Muscle layer of duodenum (tissue), 2 donors: ENCODE measurements at regions not wholly inside any gene's neighbourhood (a gene's known extent, or its start where the extent isn't known, plus 50 kb on each side); places are given as distances from the start of the nearest gene placed in this dataset.
"Not testable (repeated sequence)": the region's sequence is repeated elsewhere in the genome, so short reads cannot be mapped to it uniquely, and the experiment has no call there.

Experiments
- H3K27ac ChIP-seq: one replicate; pipeline ENCODE4 v1.7.0; 2013; ENCODE audit warnings: mild to moderate bottlenecking, low read length
- H3K27me3 ChIP-seq: one replicate; pipeline ENCODE4 v1.7.0; 2013; ENCODE audit warnings: low read depth, mild to moderate bottlenecking, control low read depth, low read length
- H3K36me3 ChIP-seq, 2 donors: one replicate each; pipeline ENCODE4 v1.7.0; 2013; ENCODE audit warnings: low read length in 2 of 2, control low read depth in 1 of 2, mild to moderate bottlenecking in 1 of 2; ENCODE audit not compliant: insufficient read depth in 2 of 2, control insufficient read depth in 1 of 2
- H3K4me1 ChIP-seq, 2 donors: one replicate each; pipeline ENCODE4 v1.7.0; 2013; ENCODE audit warnings: low read length in 2 of 2, mild to moderate bottlenecking in 2 of 2, control low read depth in 1 of 2, moderate library complexity in 1 of 2; ENCODE audit not compliant: insufficient read depth in 2 of 2, control insufficient read depth in 1 of 2
- H3K4me3 ChIP-seq, 2 donors: one replicate each; pipeline ENCODE4 v1.7.0; 2013; ENCODE audit warnings: low read length in 2 of 2, low read depth in 1 of 2, mild to moderate bottlenecking in 1 of 2
- H3K9me3 ChIP-seq, 2 donors: one replicate each; pipeline ENCODE4 v1.7.0; 2013; ENCODE audit warnings: low read length in 2 of 2, control low read depth in 1 of 2, mild to moderate bottlenecking in 1 of 2; ENCODE audit not compliant: control insufficient read depth in 1 of 2
- donor health status: healthy.

DNA sequence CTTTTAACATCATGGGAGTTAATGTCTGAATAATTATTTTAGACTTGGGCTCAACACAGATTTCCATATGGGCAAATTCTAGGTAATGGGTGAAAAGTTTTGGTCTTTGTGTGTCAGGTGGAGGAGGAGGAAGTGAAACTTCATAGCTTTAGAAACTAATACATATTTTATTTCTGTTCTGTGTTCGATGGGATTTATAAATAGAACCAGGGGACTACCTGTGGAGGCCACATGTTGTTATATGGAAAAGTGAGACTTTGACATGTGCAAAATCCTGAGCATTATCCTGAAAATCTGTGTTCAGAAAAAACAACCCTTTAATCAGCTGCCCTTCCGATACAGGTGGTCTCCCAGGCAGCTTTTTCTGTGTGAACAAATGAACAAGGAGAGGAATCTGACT, 209.5 kb downstream of the SOX2 start:
- H3K27me3 ChIP-seq, result no peaks in the 10 kb centered on the region

DNA sequence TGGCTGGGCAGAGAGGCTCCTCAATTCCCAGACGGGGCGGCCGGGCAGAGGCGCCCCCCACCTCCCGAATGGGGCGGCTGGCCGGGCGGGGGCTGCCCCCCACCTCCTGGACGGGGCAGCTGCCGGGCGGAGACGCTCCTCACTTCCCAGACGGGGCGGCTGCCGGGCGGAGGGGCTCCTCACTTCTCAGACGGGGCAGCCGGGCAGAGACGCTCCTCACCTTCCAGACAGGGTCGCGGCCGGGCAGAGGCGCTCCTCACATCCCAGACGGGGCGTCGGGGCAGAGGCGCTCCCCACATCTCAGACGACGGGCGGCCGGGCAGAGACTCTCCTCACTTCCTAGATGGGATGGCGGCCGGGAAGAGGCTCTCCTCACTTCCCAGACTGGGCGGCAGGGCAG, 214.1 kb downstream of the SOX2 start:
- not testable (repeated sequence) for H3K4me3 ChIP-seq, H3K4me1 ChIP-seq, H3K36me3 ChIP-seq, H3K27ac ChIP-seq, H3K9me3 ChIP-seq, H3K27me3 ChIP-seq

More for the DNA sequence above, 209.5 kb downstream of the SOX2 start:
- Histone ChIP-seq H3K36me3 (no peaks in the 10 kb centered on the region), H3K4me1 (no peaks in the 10 kb centered on the region), H3K9me3 (peaks cover 0 to 3% of the 10 kb centered on the region in 2 donors), H3K4me3 (no peak overlapping the region), H3K27ac (no peak overlapping the region)

DNA sequence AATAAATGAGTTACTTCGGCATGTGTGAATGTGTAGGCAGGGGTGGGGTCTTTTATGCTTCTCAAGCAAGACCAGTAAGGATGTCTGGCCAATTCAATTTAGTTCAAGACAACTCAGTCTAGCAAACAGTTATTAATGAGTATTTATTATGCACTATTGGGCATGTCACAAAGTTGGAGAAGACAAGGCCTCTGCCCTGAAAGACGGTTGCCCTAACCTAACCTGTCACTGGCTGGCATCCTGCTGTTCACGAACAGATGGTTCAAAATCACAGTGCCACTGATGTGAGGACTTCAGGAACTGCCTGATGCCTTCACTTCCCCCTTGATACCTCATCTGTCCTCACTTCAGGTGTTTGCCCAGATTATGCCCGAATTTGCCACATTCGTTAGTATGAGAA, 217.8 kb downstream of the SOX2 start:
- H3K4me3 ChIP-seq, result no peak overlapping the region
- H3K27ac ChIP-seq, result no peak overlapping the region

DNA sequence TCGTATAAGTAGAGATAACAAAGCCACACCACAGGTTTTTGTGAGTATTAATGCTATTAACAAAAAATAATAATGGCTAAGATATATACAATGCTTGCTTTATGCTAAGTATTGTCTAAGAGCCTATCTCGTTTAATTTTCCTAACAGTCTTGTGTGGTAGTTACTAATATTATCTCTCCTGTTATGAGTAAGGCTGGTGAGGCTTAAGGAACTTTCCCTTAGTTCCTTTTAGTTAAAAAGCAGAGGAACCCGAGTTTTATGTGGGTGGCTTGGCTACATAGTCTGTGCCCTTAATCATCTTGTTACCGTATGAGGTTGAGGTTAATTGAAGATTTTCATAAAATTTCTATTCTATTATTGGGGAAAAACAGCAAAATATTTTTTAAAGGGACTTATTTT, 218.4 kb downstream of the SOX2 start:
- H3K27me3 ChIP-seq, result no peaks in the 10 kb centered on the region
- peaks cover 0 to 4% of the 10 kb centered on the region in 2 donors for H3K9me3 ChIP-seq

More for the DNA sequence above, 217.8 kb downstream of the SOX2 start:
- Histone ChIP-seq H3K4me1 (no peaks in the 10 kb centered on the region), H3K36me3 (no peaks in the 10 kb centered on the region), H3K9me3 (peaks cover 0 to 4% of the 10 kb centered on the region in 2 donors), H3K27me3 (no peaks in the 10 kb centered on the region)

DNA sequence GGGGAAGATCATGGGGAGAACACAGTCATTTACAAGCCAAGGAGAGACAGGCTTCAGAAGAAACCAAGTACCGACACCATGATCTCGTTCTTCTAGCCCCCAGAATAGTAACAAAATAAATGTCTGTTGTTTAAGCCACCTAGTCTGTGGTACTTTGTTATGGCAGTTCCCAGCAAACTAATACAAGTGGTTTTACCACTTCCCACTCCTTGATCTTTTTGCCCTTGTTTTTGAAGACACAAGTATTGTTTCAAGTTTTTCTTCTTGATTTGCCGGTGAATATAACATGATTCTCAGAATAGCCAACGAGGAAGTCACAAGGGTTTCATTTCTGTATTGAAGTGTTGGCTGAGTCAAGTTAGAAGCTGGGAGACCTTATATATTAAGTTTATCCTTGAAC, 220.3 kb downstream of the SOX2 start:
- no peak overlapping the region for H3K4me3 ChIP-seq
- no peaks in the 10 kb centered on the region for H3K9me3 ChIP-seq
- H3K27me3 ChIP-seq, result no peaks in the 10 kb centered on the region
- no peak overlapping the region for H3K27ac ChIP-seq
- H3K4me1 ChIP-seq, result no peaks in the 10 kb centered on the region
- no peaks in the 10 kb centered on the region for H3K36me3 ChIP-seq

More for the DNA sequence above, 218.4 kb downstream of the SOX2 start:
- Histone ChIP-seq H3K36me3 (no peaks in the 10 kb centered on the region), H3K4me3 (no peak overlapping the region), H3K4me1 (no peaks in the 10 kb centered on the region), H3K27ac (no peak overlapping the region)

DNA sequence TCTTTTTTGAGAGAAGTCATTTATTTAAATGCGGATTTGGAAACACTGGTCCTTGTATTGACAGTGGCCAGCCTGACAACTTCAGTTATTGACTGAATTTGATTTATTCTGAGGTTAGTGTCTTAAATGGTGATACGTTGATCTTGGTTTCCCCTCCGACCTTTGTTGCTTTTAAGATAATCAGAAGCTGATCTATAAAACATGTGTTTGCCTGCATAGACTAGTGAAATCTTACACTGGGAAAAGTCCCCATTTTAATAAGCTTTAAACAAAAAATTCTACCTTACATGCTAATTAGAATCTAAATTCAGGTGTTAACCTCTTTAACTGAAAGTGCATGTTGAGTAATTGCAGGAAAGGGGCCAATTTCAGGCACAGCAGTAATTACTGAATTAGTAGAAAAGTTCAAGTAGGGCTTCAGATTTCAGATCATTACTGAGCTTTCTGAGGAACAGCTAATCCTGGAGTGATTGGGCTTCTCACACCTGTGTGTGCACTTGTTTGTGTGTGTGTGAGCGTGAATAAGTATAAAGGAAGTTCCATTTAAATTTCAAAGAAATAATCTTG, 221.4 kb downstream of the SOX2 start:
- H3K36me3 ChIP-seq, result no peaks in the 10 kb centered on the region
- no peaks in the 10 kb centered on the region for H3K9me3 ChIP-seq
- H3K27me3 ChIP-seq, result no peaks in the 10 kb centered on the region
- H3K4me1 ChIP-seq, result no peaks in the 10 kb centered on the region
- H3K27ac ChIP-seq, result no peak overlapping the region
- H3K4me3 ChIP-seq, result no peak overlapping the region

DNA sequence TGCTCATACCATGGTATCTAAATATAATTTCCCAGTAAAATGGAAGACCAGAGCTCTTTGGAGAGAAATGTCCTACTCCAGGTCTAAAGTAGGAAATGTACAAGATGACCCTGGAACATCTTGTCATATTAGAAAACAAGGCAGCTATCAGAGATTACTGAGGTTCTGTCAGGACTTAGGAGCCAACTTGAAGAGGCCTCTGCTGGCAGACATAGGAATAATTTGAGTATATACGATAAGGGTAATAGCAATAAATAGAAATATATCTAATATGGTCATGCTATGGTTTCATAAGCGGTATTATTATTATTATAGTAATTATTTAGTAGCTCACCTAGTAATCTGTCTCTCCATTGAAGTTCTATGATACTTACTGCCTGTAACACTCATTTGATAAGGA, 224.2 kb downstream of the SOX2 start:
- Histone ChIP-seq H3K27me3 (no peaks in the 10 kb centered on the region), H3K27ac (no peak overlapping the region), H3K4me1 (no peaks in the 10 kb centered on the region), H3K4me3 (no peak overlapping the region), H3K9me3 (no peaks in the 10 kb centered on the region), H3K36me3 (no peaks in the 10 kb centered on the region)

DNA sequence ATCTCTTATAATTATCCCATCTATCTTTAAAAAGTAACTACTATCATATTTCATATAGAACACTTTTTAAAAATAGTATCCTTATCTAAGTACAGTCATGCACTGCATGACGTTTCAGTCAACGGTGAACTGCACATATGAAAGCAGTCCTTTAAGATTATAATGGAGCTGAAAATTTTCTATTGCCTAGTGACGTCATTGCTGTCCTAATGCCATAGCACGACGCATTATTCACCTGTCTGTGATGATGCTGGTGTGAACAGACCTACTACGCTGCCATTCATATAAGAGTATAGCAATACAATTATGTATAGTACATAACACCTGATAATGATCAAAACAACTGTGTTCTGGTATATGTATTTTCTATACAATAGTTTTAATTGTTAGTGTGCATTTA, 225.0 kb downstream of the SOX2 start:
- Histone ChIP-seq H3K36me3 (no peaks in the 10 kb centered on the region), H3K9me3 (no peaks in the 10 kb centered on the region), H3K4me3 (no peak overlapping the region), H3K27me3 (no peaks in the 10 kb centered on the region), H3K4me1 (no peaks in the 10 kb centered on the region), H3K27ac (no peak overlapping the region)

DNA sequence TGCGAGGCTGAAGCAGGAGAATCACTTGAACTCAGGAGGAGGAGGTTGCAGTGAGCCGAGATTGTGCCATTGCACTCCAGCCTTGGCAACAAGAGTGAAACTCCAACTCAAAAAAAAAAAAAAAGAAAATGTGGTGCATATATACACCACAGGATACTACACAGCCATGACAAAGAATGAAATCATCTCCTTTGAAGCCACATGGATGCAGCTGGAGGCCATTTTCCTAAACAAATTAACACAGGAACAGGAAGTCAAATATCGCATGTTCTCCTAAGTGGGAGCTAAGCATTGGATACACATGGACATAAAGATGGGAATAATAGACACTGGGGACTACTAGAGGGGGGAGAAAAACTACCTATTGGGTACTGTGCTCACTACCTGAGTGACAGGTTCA, 226.9 kb downstream of the SOX2 start:
- not testable (repeated sequence) for H3K9me3 ChIP-seq, H3K36me3 ChIP-seq, H3K27me3 ChIP-seq, H3K27ac ChIP-seq, H3K4me1 ChIP-seq, H3K4me3 ChIP-seq

DNA sequence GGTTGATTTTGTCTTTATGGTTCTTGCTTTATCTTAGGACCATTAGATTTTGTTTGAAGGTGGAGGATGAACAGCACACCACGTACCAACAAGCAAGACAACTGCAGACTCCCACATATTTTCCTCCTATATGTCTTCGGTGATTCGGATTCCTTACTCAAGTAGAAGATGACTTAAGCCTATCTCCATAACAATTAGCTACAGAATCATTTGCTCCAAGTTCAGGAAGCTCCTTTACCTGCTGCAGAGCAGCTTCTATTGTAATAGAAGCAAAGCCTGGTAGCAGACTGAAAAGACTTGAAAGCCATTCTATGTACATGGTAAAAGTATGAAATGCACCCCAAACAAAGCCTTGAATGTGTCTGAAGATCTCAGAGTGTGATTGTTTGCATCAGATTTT, 229.0 kb downstream of the SOX2 start:
- Histone ChIP-seq H3K27me3 (no peaks in the 10 kb centered on the region), H3K36me3 (no peaks in the 10 kb centered on the region), H3K4me3 (no peak overlapping the region), H3K4me1 (no peaks in the 10 kb centered on the region), H3K27ac (no peak overlapping the region), H3K9me3 (no peaks in the 10 kb centered on the region)

DNA sequence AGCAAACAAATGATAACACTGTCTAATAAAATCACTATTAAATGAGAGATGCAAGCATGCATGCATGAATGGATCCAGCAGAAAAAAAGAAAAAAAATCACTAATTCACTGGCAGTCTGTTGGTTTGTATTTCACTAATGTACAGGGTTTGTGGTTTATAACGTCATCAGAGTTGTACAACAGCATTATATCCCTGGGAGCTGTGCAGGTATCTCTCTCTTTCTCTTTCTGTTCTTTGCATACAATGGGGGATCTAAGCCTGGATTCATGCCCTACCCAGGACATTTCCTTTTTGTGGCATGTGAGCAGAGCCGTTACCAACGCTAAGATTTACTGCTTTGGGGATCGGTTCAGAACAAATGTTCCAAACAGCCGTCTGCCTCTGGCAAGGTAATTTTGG, 229.5 kb downstream of the SOX2 start:
- Histone ChIP-seq H3K4me3 (no peak overlapping the region), H3K27ac (no peak overlapping the region), H3K4me1 (no peaks in the 10 kb centered on the region), H3K27me3 (no peaks in the 10 kb centered on the region), H3K9me3 (no peaks in the 10 kb centered on the region), H3K36me3 (no peaks in the 10 kb centered on the region)

DNA sequence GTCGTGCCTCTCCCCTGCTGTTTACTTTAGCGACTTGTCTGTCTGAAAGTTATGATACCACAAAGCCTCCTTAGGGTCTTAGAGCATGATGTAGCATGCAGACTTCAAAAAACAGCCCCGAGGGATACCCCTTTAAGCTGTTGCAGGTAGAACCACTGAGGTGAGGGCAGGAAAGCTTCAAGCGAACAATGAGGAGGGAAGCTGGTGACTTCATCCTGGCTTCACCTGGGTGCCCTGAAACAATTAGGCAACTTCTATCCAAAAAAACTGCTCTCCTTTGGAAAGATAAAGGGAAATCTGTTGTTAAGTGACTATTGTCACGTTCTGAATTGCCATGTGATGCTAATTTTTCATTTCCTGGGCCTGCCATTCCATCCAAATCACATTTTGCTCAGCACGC, 231.6 kb downstream of the SOX2 start:
- Histone ChIP-seq H3K27ac (no peak overlapping the region), H3K9me3 (no peaks in the 10 kb centered on the region), H3K36me3 (no peaks in the 10 kb centered on the region)

More for the DNA sequence above, 231.6 kb downstream of the SOX2 start:
- H3K4me3 ChIP-seq, result no peak overlapping the region
- H3K4me1 ChIP-seq, result no peaks in the 10 kb centered on the region
- H3K27me3 ChIP-seq, result no peaks in the 10 kb centered on the region
